ENCODE measurements at regions not wholly inside any gene's neighbourhood (a gene's known extent, or its start where the extent isn't known, plus 50 kb on each side); places are given as distances from the start of the nearest gene placed in this dataset.

- DNase-seq (ENCODE audit: low read depth in 1 of 2, low spot score in 1 of 2), result no peak
- H3K4me3 ChIP-seq (replicated peaks; ENCODE audit: insufficient read depth, low read length), result no peak overlapping the region
- TF ChIP-seq SPI1 (IDR thresholded peaks at IDR 0.05; ENCODE audit: borderline replicate concordance, low read depth) (no peak), GABPA (IDR thresholded peaks at IDR 0.05; ENCODE audit: low read depth) (no peak), CTCF (IDR thresholded peaks at IDR 0.05; ENCODE audit: insufficient read depth, low read length) (no peak), REST (IDR thresholded peaks at IDR 0.05; ENCODE audit: insufficient replicate concordance, low read depth) (no peak), POLR2AphosphoS5 (IDR thresholded peaks at IDR 0.05; ENCODE audit: low read depth) (no peak)
These were observed 164.6 kb downstream of the FASLG start for GRCh38 chr1:172823534-172823933.

GRCh38 chr1:172824209-172824608 is 165.3 kb downstream of the FASLG start:
- TF ChIP-seq SPI1 (IDR thresholded peaks at IDR 0.05; ENCODE audit: borderline replicate concordance, low read depth) (peak; percentile 65; the same call in 1 of the 2 replicates), CTCF (IDR thresholded peaks at IDR 0.05; ENCODE audit: insufficient read depth, low read length) (no peak), REST (IDR thresholded peaks at IDR 0.05; ENCODE audit: insufficient replicate concordance, low read depth) (no peak), POLR2AphosphoS5 (IDR thresholded peaks at IDR 0.05; ENCODE audit: low read depth) (no peak), GABPA (IDR thresholded peaks at IDR 0.05; ENCODE audit: low read depth) (no peak)
- H3K4me3 ChIP-seq (replicated peaks; ENCODE audit: insufficient read depth, low read length), result no peak overlapping the region
- DNase-seq (ENCODE audit: low read depth in 1 of 2, low spot score in 1 of 2), result peak in 1 of 2 experiments; percentile 59
- peak overlapping the region; percentile 29; the same call in 1 of the 2 replicates for H3K27ac ChIP-seq (replicated peaks)
- H3K27me3 ChIP-seq (ENCODE audit: insufficient read depth, poor library complexity, severe bottlenecking), result no peaks in the 10 kb centered on the region

More at GRCh38 chr1:172823534-172823933, 164.6 kb downstream of the FASLG start:
- Histone ChIP-seq H3K27ac (replicated peaks) (no peak overlapping the region), H3K27me3 (ENCODE audit: insufficient read depth, poor library complexity, severe bottlenecking) (no peaks in the 10 kb centered on the region)

GRCh38 chr1:172826096-172826741 is 167.3 kb downstream of the FASLG start:
- Histone ChIP-seq H3K4me3 (replicated peaks; ENCODE audit: insufficient read depth, low read length) (no peak overlapping the region), H3K27me3 (ENCODE audit: insufficient read depth, poor library complexity, severe bottlenecking) (no peaks in the 10 kb centered on the region), H3K27ac (replicated peaks) (no peak overlapping the region)
- peak in 1 of 2 experiments; percentile 13 for DNase-seq (ENCODE audit: low read depth in 1 of 2, low spot score in 1 of 2)
- peak; percentile 6 for TF ChIP-seq CTCF (IDR thresholded peaks at IDR 0.05; ENCODE audit: insufficient read depth, low read length)
- no peak for TF ChIP-seq GABPA (IDR thresholded peaks at IDR 0.05; ENCODE audit: low read depth)

GRCh38 chr1:172827301-172827700 is 168.4 kb downstream of the FASLG start:
- Histone ChIP-seq H3K4me3 (replicated peaks; ENCODE audit: insufficient read depth, low read length) (no peak overlapping the region), H3K27me3 (ENCODE audit: insufficient read depth, poor library complexity, severe bottlenecking) (no peaks in the 10 kb centered on the region), H3K27ac (replicated peaks) (no peak overlapping the region)
- TF ChIP-seq CTCF (IDR thresholded peaks at IDR 0.05; ENCODE audit: insufficient read depth, low read length) (no peak), SPI1 (IDR thresholded peaks at IDR 0.05; ENCODE audit: borderline replicate concordance, low read depth) (peak; percentile 11; the same call in 1 of the 2 replicates)
- DNase-seq (ENCODE audit: low read depth in 1 of 2, low spot score in 1 of 2), result no peak
